Mesothelial cell of epicardium (in vitro differentiated cells): ENCODE measurements at regions not wholly inside any gene's neighbourhood (a gene's known extent, or its start where the extent isn't known, plus 50 kb on each side); places are given as distances from the start of the nearest gene placed in this dataset.

Experiments used
- DNase-seq, 2 experiments: peaks; one replicate each; pipeline ENCODE4 v3.0.0; 2021; ENCODE audit warnings: low spot score in 2 of 2; ENCODE audit not compliant: unreplicated experiment in 2 of 2
- H3K27ac Mint-ChIP-seq: 2 replicates; pipeline ENCODE4 v1.8.0; 2021; ENCODE audit warnings: mixed read lengths
- H3K27me3 Mint-ChIP-seq: 2 replicates; pipeline ENCODE4 v1.8.0; 2021; ENCODE audit warnings: low read depth, mixed read lengths
- H3K36me3 Mint-ChIP-seq: 2 replicates; pipeline ENCODE4 v1.8.0; 2021; ENCODE audit warnings: mixed read lengths
- H3K4me1 Mint-ChIP-seq: 2 replicates; pipeline ENCODE4 v1.8.0; 2021; ENCODE audit warnings: mixed read lengths
- H3K4me3 Mint-ChIP-seq: 2 replicates; pipeline ENCODE4 v1.8.0; 2021; ENCODE audit warnings: mild to moderate bottlenecking, moderate library complexity, mixed read lengths
- H3K9me3 Mint-ChIP-seq: 2 replicates; pipeline ENCODE4 v1.8.0; 2021; ENCODE audit warnings: mixed read lengths
- TF ChIP-seq, protein P1 (sequence below): fragments of 200-600 bp; sonication (generic); IDR thresholded peaks from one replicate; pipeline ENCODE4 v1.5.0; 2021; ENCODE audit warnings: antibody characterized with exemption; ENCODE audit not compliant: unreplicated experiment

GRCh38 chr1:87501738-87502137, 173.1 kb downstream of the LMO4 start:
- Mint-ChIP-seq H3K4me3 (no peak overlapping the region), H3K9me3 (peaks cover 3% of the 10 kb centered on the region), H3K27me3 (no peaks in the 10 kb centered on the region), H3K4me1 (peaks cover 23% of the 10 kb centered on the region), H3K27ac (no peak overlapping the region), H3K36me3 (no peaks in the 10 kb centered on the region)
- TF ChIP-seq, protein P1, sequence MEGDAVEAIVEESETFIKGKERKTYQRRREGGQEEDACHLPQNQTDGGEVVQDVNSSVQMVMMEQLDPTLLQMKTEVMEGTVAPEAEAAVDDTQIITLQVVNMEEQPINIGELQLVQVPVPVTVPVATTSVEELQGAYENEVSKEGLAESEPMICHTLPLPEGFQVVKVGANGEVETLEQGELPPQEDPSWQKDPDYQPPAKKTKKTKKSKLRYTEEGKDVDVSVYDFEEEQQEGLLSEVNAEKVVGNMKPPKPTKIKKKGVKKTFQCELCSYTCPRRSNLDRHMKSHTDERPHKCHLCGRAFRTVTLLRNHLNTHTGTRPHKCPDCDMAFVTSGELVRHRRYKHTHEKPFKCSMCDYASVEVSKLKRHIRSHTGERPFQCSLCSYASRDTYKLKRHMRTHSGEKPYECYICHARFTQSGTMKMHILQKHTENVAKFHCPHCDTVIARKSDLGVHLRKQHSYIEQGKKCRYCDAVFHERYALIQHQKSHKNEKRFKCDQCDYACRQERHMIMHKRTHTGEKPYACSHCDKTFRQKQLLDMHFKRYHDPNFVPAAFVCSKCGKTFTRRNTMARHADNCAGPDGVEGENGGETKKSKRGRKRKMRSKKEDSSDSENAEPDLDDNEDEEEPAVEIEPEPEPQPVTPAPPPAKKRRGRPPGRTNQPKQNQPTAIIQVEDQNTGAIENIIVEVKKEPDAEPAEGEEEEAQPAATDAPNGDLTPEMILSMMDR, result no peak
- DNase-seq, result no peak

- Mint-ChIP-seq H3K4me1 (no peaks in the 10 kb centered on the region), H3K9me3 (peaks cover 6% of the 10 kb centered on the region), H3K27ac (no peak overlapping the region), H3K4me3 (no peak overlapping the region), H3K36me3 (no peaks in the 10 kb centered on the region), H3K27me3 (no peaks in the 10 kb centered on the region)
- DNase-seq, result no peak
- TF ChIP-seq, protein P1, result no peak
Observed at GRCh38 chr1:87505391-87505983, 176.8 kb downstream of the LMO4 start.

GRCh38 chr1:87506147-87506546, 177.5 kb downstream of the LMO4 start:
- Mint-ChIP-seq H3K36me3 (no peaks in the 10 kb centered on the region), H3K4me1 (no peaks in the 10 kb centered on the region), H3K9me3 (peaks cover 6% of the 10 kb centered on the region), H3K27ac (no peak overlapping the region), H3K27me3 (no peaks in the 10 kb centered on the region), H3K4me3 (no peak overlapping the region)
- TF ChIP-seq, protein P1, result no peak
- DNase-seq, result no peak

GRCh38 chr1:87508247-87508787, 179.6 kb downstream of the LMO4 start:
- Mint-ChIP-seq H3K9me3 (peaks cover 6% of the 10 kb centered on the region), H3K4me3 (no peak overlapping the region), H3K27ac (no peak overlapping the region), H3K36me3 (no peaks in the 10 kb centered on the region), H3K4me1 (peaks cover 7% of the 10 kb centered on the region), H3K27me3 (no peaks in the 10 kb centered on the region)
- TF ChIP-seq, protein P1, result no peak
- no peak for DNase-seq

DNA sequence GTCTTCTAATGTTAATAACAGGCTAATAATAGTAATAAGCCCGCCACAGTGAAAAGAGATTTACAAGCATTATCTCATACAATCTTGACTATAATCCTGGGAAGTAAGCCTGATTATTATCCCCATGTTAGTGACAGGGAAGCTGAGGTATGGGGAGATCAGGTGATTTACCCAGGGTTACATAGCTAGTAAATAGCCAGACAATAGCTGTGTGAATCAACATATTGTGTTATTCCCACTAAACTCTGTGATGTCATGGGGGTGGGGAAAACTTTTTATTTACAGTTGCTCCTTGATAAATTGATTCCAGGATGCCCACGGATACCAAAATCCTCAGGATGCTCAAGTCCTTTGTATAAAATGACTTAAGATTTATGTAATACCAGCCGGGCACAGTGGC, 181.9 kb downstream of the LMO4 start:
- Mint-ChIP-seq H3K27me3 (no peaks in the 10 kb centered on the region), H3K9me3 (peaks cover 6% of the 10 kb centered on the region), H3K4me1 (peaks cover 20% of the 10 kb centered on the region), H3K4me3 (no peak overlapping the region), H3K27ac (no peak overlapping the region), H3K36me3 (no peaks in the 10 kb centered on the region)
- TF ChIP-seq, protein P1, result no peak
- DNase-seq, result no peak
